Stimulated activated CD4-positive, alpha-beta T cell treated with anti-CD3 and anti-CD28 coated beads, Interleukin-4, amount 100 ng/mL, for 24 hours (primary cell): ENCODE measurements at regions not wholly inside any gene's neighbourhood (a gene's known extent, or its start where the extent isn't known, plus 50 kb on each side); places are given as distances from the start of the nearest gene placed in this dataset.
A peak's percentile ranks its signal among the peaks of the same experiment; 100 is the strongest.

Experiments used
- DNase-seq: peaks from one replicate; pipeline ENCODE4 v3.0.0-alpha.2; 2020

DNA sequence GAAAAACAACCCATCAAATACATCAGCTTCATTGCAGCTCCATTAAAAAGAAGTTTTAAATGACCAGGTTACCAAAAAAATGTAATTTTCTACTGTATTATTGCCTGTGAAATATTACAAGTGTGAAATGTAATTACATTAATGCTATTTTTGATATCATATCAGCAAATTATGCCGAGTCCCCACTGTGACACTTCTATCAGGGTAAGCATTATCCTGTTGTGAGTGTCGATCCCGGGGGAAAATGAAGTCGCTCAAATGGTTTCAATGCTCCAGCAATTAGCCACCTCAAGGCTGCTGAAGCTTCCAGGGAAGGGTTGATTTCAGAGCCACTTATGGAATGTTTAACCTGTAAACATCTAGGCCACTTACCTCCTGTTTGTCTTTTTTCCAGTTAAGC lies 70.4 kb downstream of the RCN1 start:
- DNase-seq = no peak

DNA sequence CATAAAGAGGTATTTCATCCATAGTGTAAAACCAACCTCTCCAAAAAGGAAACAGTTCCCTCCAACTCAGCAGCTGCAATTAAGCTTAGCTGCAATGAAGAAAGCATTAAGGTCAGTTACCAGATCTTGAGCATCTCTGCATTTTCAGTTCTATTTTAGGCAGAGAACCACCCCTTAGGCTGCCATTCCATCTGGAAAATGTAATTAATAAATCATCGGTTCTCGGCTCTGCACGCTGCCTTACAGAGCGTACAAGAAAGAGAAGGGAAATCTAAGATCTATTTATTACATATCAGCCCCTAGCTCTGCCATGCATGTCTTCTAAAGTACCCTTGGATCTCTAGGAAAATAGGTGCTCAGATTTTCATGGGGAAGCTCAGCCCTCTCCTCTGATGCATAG lies 71.5 kb downstream of the RCN1 start:
- no peak for DNase-seq

DNA sequence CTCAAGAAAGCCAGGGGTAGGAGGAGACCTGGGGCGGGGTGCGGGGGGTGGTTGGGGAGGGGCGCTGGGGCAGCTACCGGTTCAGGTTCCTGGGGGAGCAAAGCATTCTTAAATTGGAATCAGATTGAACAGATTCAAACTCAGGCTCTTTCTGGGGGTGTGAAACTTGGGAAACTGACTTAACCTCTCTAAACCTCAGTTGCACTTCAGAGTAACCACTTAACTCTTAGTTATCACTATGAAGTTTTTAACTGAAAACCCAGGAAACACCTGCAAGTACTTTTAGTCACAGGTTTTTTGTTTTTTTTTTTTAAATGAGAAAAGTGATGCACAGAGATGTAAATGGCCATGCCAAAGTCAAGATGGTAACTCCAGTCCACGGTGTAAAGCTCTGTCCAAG lies 72.0 kb downstream of the RCN1 start:
- DNase-seq = no peak

DNA sequence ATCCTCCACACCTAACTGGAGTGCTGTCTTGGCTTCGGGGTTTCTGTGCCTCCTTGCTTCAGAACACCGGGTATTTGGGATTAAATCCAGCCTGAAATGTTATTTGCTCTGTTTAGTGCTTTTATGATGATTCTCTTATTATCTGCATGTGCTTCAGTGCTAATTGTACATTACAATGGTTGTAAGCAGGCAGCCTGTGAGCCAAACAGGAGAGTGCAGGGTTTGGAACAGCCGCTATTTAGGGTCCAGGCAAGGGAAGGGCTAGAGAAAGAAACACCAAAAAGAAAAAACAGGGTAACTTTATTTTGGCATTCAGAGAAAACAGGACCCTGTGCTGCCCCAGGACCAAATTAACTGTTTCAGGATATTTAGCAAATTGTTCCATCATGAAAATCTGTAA lies 72.7 kb downstream of the RCN1 start:
- DNase-seq = no peak

DNA sequence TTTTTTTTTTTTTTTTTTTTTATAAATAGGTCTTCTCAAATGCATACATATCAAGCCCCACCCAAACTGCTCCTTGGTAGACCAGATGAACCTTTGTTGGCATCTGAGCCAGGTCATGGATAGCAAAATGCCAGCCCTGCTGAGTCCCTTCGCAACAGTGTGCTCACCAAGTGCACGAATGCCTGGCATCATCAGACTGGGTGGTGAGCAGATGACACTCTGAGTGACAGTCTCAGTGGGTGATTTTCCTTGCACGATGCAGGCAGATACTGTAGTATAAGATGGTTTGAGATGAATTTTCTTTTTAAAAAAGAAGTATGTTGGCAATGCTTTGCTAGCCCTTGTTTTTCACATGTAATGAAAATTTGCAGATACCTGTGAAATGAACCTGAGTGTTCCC lies 74.0 kb downstream of the RCN1 start:
- no peak for DNase-seq

DNA sequence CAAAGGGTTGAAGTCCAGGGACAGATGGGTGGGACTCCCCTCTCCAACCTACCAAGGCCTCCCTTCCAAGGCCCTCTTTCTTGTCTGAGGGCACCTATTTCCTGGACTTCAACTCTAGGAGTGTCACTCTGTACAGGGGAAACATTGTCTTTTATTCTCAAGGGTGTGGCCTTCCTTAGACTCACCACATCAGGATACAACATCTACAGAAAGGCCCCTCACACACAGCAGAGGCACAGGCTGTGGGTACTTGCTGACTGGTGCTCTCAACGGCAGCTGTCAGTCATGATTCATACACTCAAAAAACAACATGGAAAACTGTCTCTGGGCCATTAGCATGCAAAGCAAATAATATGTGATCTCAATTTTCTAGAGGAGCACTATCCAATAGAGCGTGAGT lies 78.0 kb downstream of the RCN1 start:
- DNase-seq = no peak

DNA sequence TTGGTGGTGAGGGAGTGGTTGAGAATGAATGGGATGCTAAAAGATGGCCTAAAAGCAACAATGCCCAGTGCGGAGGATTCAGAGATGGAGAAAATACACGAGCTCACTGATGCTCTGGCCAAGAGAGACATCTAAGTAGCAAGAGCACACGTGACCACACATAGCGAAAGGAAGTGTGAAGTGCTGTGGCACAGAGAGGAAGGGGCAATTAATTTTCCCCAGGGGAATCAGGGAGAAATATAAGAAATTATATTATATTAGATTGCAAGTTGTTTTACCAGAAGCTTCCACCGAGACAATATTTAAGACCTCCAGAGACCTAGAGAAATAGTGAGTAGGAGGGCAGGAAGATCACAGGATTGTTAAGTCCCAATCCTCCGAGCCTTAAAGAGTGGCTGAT lies 80.6 kb downstream of the RCN1 start:
- no peak for DNase-seq

DNA sequence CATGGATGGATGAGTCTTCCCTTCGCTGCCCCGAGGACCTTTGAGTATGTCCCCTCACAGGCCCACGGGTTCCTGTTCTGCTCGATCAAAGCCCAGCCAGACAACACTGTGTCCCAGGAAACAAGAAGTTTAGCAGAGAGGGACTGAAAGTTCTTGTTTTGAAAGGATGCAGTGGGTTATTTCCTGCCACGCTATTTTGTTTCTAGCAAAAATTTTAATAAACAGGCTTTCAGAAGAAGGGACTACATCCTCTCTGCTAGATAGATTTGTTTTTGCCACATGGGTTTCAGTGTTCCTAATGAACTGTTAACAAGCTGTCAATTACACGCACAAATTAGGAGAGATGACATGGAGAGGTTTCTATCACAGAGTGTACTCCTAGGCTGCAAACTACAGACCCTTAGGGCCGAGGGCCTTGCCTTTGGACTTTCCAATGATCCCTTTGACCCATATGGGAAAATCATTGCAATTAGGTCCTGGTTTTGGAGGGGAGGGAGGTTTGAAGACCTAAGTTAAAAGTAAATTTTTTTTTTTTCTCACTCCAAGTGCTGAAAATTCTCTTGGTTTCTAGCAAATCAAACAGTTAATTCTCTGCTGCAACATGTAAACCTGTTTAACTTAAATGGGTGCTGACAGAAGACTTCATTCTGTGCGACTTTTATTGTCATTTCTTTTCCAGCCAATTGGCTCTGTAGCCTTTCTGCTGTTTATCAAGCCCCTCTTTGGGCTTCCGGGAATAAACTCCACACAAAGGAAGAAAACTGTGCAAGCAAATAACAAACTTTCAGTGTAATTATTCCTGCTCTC lies 81.4 kb downstream of the RCN1 start:
- DNase-seq = no peak

DNA sequence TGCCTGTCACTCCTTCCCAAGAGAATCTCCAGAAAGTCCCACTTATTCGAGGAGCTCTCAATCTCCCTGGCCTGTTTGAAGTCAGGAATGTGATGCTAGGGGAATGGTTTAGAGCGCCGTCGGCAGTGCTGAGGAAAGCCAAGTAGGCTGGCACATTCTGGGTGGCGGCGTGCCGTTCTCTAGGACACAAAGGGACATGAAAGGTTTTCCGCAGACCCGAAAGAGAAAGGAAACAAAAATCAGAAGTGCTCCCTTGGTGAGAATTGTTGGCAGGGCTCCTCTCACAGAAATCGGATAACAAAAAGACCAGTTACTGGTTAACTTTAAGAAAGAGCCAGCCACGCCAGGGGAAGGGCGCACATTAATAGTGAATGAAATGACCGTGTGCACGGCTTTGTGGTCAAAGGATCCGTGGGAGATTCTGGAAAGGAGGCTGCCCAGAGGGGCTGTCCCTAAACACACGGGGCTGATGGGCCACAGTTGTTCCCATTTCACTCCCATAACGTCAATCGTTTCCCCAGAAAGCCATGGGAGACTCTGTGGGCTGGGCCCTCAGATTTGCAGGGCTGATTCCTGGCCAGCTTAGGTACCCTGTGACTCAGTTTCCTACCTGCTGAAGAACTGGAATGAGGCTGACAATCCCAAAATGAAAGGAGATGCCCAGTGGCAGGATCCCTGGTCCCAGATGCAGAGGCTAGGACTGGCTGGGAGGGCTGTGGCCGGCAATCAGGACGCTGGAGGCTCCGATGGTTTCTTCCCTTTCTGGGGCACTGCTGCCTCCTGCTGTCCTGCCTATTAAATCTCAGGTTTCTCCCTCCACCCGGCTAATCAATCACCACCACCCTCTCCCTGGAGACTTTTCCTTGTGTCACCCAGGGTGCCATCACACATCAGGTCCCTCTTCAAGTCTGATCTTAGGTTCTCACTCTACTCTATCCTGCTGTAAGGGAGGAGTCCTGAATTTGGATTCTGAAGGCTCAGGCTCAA lies 82.3 kb downstream of the RCN1 start:
- DNase-seq = peak; percentile 14

DNA sequence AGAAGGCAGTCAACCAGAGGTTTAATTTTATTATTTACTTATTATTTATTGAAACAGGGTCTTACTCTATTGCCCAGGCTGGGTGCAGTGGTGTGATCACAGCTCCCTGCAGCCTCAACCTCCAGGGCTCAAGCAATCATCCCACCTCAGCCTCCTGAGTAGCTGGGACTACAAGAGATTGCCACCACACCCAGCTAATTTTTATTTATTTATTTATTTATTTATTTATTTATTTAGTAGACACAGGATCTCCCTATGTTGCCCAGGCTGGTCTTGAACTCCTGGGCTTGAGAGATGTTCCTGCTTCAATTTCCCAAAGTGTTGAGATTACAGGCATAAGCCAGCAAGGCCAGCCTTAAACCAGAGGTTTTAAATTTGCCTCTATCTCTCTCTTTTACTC lies 83.1 kb downstream of the RCN1 start:
- no peak for DNase-seq

DNA sequence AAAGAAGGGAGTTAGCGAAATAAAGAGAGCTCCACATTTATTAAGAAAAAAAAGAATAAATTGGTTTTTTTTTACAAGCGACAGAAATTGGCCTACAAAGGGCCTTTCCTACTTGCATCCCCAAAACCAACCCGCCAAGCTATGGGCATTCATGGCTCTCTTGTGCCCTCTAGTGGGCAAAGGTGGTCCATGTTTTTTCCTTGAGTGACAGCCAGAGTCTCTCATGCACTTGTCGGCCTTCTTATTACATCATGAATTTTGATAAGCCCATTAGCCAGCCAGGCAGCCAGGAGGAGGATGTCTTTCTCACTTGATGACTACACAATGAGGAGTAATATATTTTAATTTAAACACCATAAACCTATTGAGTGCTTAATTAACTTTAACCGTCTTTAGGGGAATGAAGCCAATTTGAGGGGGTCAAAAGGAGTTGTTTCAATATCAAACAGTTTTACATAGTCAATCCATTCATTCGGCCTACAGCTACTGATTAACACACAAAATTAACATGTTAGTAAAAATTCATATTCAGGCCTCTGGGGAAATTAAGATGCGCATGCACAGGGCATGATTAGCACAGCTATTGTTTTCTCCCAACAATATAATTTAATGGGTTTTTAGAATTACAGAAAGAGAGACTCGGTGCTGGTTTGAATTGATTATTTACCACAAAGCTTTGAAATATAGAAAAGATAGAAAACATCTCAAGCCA lies 85.5 kb downstream of the RCN1 start:
- DNase-seq = peak; percentile 84

DNA sequence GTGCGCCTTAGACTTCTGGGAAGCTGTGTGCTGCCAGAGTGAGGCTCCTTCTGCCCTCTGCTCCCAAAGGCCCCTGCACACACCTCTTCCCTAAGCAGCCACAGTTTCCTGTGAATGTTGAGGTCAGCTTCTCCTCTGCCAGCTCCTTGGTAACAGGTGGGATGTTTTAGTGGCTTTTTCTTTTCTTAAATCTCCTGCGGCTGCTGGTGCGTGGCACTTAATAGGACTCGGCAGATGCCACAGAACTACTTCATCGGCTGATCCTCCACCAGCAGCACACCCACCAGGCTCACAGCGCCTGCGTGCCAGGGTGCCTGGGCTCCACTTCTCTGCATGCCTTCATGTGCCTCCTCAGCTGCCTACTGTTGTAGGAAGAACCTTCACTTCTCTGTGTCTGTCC lies 87.8 kb downstream of the RCN1 start:
- DNase-seq = no peak

DNA sequence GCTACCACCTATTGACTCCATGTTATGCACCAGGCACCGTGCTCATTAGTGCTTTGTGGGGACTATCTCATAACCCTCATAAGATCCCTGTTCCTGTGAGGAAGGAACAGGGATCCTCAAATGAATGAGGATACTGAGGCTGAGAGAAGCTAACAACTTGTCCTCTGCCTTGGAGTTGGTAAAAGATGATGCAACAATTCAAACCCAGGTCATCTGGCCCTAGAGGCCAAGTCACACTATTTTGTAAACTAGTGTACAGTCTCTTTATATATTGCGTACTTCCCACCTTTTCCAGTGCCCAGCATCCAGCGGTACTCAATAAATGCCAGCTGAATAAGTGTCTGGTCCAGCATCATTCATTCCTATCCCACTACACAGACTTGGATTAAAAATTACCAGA lies 92.6 kb downstream of the RCN1 start:
- DNase-seq = no peak

DNA sequence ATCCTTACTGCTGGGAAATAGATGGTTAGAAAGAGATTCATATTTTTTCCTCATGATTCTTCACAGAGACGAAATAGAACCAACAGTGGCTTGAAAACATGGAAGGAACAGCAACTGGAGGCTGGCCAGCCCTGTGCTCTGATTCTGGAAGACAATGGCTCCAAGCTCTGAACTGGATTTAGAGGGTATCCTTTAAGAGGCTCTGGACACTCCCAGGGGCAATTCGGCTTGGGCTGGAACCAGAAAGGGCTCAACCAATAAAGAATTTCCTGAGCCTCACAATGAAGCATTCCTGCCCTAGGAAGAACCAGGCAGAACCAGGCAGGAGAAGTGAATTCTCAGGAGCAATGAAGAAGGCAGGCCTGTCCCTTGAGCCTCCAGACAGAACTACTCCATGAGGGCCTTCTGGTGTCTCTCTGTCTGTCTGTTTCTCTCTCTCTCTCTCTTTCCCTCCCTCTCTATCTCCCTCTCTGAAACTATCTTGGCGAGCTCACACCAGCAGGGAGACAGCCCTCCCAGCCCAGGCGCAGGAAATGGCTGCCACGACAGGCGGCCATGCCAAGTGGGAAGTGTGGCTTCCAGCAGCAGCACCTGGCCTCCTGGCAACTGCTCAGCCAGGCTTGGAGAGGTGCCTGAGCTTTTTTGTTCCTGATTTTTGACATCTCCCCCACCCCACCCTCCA lies 93.3 kb downstream of the RCN1 start:
- DNase-seq = no peak

DNA sequence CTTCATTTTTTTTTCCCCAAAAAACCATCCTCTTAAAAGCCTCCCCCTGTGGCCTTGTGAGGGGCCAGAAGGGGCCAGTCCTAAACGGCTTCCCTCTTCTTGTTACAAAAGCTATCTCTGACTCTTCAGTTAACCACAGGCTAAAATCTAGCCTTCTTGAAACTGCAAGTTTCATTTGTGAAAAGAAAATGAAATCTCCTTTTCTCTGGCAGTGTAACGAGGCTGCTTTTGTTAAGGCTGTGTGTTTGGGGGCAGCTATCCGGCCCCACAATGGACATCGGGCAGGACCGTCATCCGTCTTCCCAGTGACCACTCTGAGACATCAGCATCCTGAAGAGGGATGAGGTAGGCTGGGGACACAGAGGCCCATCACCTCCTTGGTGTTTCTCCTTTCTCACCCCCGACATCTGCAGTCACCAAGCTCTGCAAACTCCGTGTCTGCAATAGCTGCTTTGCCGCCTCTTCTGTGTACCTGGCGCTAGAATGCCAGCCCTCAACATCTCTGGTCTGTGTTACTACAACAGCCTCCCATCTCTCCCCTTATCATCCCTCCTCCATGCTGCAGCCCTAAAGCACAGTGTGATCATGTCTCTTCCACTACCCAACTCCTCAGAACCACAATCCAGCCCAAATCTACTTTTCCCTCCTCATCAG lies 94.0 kb downstream of the RCN1 start:
- DNase-seq = no peak

DNA sequence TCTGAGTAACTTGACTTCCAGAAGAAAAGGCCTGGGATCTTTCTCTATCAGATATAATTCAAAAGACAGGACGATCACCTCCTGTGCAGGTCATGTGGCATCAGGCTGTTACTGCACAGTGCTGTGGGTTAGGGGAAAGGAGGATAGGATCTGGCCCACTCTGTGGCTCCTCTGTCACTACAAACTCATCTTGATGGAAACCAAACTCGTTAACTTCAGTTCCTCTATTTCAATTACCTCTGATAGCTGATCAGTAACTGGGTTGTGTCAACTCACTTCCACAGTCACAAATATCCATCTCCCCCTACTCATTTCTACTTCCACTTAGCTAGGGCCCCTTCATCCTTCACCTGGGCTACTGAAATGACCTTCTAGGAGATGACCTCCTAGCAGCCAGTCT lies 95.2 kb downstream of the RCN1 start:
- DNase-seq = no peak

DNA sequence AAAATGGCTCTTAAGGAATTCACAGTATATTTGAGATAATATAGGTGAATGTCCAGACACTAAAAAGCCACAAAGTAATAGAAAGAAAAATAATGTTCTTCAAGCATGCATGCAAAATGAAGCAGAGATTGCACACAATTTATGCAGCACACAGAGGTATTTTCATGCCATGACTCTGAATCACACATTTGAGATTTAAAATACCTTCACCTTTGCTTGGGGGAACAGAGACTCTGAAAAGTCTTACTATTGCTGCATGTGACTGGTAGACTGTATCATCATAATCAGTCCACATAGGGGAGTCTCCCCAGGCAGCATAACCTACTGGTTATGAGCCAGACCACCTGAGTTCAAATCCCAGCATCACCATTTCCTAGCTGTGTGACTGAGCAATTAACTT lies 96.2 kb downstream of the RCN1 start:
- no peak for DNase-seq

DNA sequence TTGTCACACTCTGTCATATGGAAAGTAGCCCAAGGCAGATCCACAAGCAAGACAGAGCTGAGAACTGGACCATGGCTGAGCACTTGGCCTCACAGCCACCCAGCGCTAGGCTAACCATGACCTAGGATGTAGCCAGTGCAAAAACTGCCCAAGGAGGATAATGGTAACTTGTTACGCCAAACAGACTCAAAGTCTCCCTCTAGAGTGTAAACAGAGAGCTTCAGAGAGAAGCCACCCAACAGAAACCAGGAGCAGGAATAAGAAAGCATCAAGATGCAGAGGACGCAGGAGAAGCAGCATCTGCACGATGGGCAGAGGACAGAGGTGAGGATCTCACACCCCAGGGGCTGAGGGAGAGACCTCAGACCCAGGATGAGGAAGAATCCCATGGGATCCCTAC lies 97.9 kb downstream of the RCN1 start:
- no peak for DNase-seq

DNA sequence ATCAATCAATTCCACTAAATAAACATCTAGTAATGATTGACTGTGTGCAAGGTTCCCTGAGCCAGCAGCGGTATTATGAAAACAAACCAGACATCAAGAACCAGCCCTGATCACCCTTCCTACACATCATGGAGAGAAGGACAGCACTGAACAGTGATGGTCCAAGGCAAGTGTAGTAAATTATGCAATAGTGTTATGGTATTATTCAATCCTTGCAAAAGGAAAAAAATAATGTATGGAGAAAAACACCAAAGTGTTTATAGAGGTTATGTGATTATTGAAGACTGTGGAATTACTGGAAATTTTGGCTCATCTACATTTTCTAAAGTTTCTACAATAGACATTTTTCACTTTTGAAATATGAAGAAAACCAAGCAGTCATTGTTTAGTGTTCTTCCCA lies 105.3 kb downstream of the RCN1 start:
- no peak for DNase-seq

DNA sequence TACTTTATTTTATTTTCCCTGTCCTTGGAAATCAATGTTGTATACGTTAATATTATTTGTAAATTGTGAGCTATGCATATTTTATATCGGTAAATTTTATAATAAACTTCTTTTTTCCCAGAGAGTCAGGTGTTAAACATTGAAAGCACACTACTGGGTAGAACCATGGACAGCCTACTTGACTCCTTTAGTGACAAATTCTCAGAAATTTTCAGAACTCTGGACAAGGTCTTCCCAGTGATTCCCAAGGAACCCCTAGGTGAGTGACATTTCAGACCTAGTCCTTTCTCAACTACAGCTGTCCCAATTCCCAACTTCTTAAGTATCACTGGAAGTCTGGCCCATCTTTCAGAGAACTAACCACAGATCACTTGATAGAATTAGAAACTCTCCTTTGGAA lies 107.2 kb downstream of the RCN1 start:
- DNase-seq = no peak

DNA sequence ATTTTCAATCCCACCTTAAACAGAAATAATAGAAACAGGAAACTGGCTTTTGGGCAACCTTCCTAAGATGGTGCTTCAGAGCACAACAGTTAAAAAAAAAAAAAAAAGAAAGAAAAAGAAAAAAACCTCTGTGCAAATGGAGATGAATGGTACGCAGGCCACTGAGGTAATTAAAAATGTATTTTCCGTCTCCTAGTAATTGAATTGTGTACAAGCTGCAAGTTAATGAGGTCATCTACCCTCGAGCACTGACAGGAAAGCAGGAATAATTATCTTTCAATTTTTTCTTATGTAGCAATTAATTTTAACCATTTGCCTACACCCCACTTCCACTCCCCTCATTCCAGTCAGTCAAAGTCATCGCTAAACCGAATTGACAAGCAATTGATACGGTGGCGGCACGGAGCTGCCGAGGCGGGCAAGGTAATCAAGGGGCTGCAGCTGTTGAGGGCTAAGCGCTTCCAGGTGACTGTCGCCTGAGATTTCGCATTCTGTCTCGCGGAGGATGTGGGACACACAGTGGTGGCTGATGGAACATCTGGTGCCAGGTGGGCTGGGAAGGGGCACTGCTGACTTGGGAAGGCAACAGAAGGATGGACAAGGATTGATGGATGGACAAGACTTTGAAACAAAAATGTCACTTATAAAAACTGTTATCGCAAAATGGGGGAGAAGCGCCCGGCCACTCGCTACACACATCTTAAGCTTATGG lies 109.4 kb downstream of the RCN1 start:
- DNase-seq = no peak

DNA sequence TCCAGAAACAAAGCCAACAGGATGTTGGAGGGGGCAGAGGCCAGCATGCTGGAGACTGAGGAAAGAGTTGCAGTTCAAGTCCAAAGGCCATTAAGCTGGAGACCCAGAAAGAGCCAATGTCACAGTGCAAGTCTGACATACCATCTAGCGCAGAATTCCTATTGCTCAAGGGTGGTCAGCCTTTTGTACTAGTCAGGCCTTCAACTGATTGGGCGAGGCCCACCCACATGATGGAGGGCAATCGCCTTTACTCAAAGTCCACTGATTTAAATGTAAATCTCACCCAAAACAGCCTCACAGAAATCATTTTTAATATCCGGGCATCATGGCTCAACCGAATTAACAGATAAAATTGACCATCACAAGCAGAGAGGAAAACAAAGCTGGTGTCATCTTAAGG lies 113.9 kb downstream of the RCN1 start:
- no peak for DNase-seq
